H9 (cell line): ENCODE measurements at regions not wholly inside any gene's neighbourhood (a gene's known extent, or its start where the extent isn't known, plus 50 kb on each side); places are given as distances from the start of the nearest gene placed in this dataset.

Source experiments
- DNase-seq: peaks from one replicate; pipeline ENCODE4 v3.0.0-alpha.2; 2017
- H2AFZ ChIP-seq: one replicate; pipeline ENCODE4 v1.6.1; 2013; ENCODE audit warnings: mild to moderate bottlenecking, low read length, control low read depth, moderate library complexity
- H2AK5ac ChIP-seq: 2 replicates; pipeline ENCODE4 v1.6.1; 2013; ENCODE audit warnings: low read length, control low read depth, mixed read lengths; ENCODE audit not compliant: insufficient read length
- H2BK120ac ChIP-seq: one replicate; pipeline ENCODE4 v1.6.1; 2013; ENCODE audit warnings: low read depth, mild to moderate bottlenecking, low read length, control low read depth, inconsistent platforms; ENCODE audit not compliant: poor library complexity, severe bottlenecking
- H2BK12ac ChIP-seq: 2 replicates; pipeline ENCODE4 v1.6.1; 2013; ENCODE audit warnings: low read length, control low read depth, mixed read lengths, low read depth; ENCODE audit not compliant: insufficient read length
- H2BK15ac ChIP-seq: 2 replicates; pipeline ENCODE4 v1.6.1; 2013; ENCODE audit warnings: low read depth, low read length, control low read depth
- H2BK20ac ChIP-seq: one replicate; pipeline ENCODE4 v1.6.1; 2013; ENCODE audit warnings: low read depth, mild to moderate bottlenecking, low read length, control low read depth, inconsistent platforms; ENCODE audit not compliant: poor library complexity, severe bottlenecking
- H2BK5ac ChIP-seq: 2 replicates; pipeline ENCODE4 v1.6.1; 2013; ENCODE audit warnings: low read length, control low read depth, mixed read lengths; ENCODE audit not compliant: insufficient read length
- H3K14ac ChIP-seq: 2 replicates; pipeline ENCODE4 v1.6.1; 2013; ENCODE audit warnings: low read length, control low read depth; ENCODE audit not compliant: insufficient read depth
- H3K18ac ChIP-seq: 2 replicates; pipeline ENCODE4 v1.6.1; 2013; ENCODE audit warnings: low read depth, mild to moderate bottlenecking, mixed read lengths, low read length, control low read depth; ENCODE audit not compliant: insufficient read length
- H3K23ac ChIP-seq: 2 replicates; pipeline ENCODE4 v1.6.1; 2013; ENCODE audit warnings: low read length, control low read depth, mixed read lengths, low read depth; ENCODE audit not compliant: insufficient read length
- H3K23me2 ChIP-seq: 2 replicates; pipeline ENCODE4 v1.6.1; 2013; ENCODE audit warnings: low read depth, mild to moderate bottlenecking, mixed read lengths, low read length, control low read depth; ENCODE audit not compliant: insufficient read length, poor library complexity, severe bottlenecking
- H3K27ac ChIP-seq: 2 replicates; pipeline ENCODE4 v1.5.1; 2013; ENCODE audit warnings: low read length, control low read depth, mixed read lengths, low read depth; ENCODE audit not compliant: insufficient read length
- H3K27me3 ChIP-seq: 2 replicates; pipeline ENCODE4 v1.6.1; 2013; ENCODE audit warnings: low read length, control low read depth, inconsistent platforms; ENCODE audit not compliant: insufficient read depth
- H3K4ac ChIP-seq: 2 replicates; pipeline ENCODE4 v1.6.1; 2013; ENCODE audit warnings: low read depth, mild to moderate bottlenecking, control low read depth, inconsistent platforms, low read length, moderate library complexity
- H3K4me1 ChIP-seq: 2 replicates; pipeline ENCODE4 v1.6.1; 2013; ENCODE audit warnings: low read length, control low read depth, inconsistent platforms; ENCODE audit not compliant: insufficient read depth
- H3K4me2 ChIP-seq: 2 replicates; pipeline ENCODE4 v1.6.1; 2013; ENCODE audit warnings: low read length, control low read depth, mixed read lengths; ENCODE audit not compliant: insufficient read length, insufficient read depth
- H3K56ac ChIP-seq: 2 replicates; pipeline ENCODE4 v1.6.1; 2013; ENCODE audit warnings: low read depth, mild to moderate bottlenecking, mixed read lengths, low read length, control low read depth; ENCODE audit not compliant: insufficient read length
- H3K79me1 ChIP-seq: 2 replicates; pipeline ENCODE4 v1.6.1; 2013; ENCODE audit warnings: low read depth, mild to moderate bottlenecking, moderate library complexity, low read length, control low read depth, inconsistent platforms; ENCODE audit not compliant: insufficient read depth, poor library complexity, severe bottlenecking
- H3K79me2 ChIP-seq: 2 replicates; pipeline ENCODE4 v1.6.1; 2013; ENCODE audit warnings: low read length, control low read depth, inconsistent platforms; ENCODE audit not compliant: insufficient read depth
- H3K9ac ChIP-seq: 2 replicates; pipeline ENCODE4 v1.6.1; 2013; ENCODE audit warnings: low read length, control low read depth, mixed read lengths; ENCODE audit not compliant: insufficient read length; ENCODE audit errors: extremely low read depth
- H3K9me3 ChIP-seq: one replicate; pipeline ENCODE4 v1.6.1; 2013; ENCODE audit warnings: low read depth, low read length, inconsistent platforms; ENCODE audit not compliant: control insufficient read depth
- H3T11ph ChIP-seq: one replicate; pipeline ENCODE4 v1.6.1; 2013; ENCODE audit warnings: mild to moderate bottlenecking, low read length, control low read depth, inconsistent platforms
- H4K20me1 ChIP-seq: one replicate; pipeline ENCODE4 v1.6.1; 2013; ENCODE audit not compliant: control insufficient read depth, insufficient read length, insufficient read depth
- H4K5ac ChIP-seq: 2 replicates; pipeline ENCODE4 v1.6.1; 2013; ENCODE audit warnings: low read depth, mild to moderate bottlenecking, mixed read lengths, low read length, control low read depth; ENCODE audit not compliant: insufficient read length
- H4K8ac ChIP-seq: replicated peaks from 2 replicates; pipeline ENCODE4 v1.6.1; 2013; ENCODE audit warnings: low read length, control low read depth, mixed read lengths, low read depth; ENCODE audit not compliant: insufficient read length
- H4K91ac ChIP-seq: 2 replicates; pipeline ENCODE4 v1.6.1; 2013; ENCODE audit warnings: low read depth, mild to moderate bottlenecking, moderate library complexity, mixed read lengths, low read length, control low read depth; ENCODE audit not compliant: insufficient read length
- H3K27ac Mint-ChIP-seq, 3 experiments: 2 replicates in 2 of 3; 3 replicates in 1 of 3; pipeline ENCODE4 v1.8.0; 2020 to 2021; ENCODE audit warnings: mixed read lengths in 3 of 3, mild to moderate bottlenecking in 1 of 3, moderate library complexity in 1 of 3
- H3K27me3 Mint-ChIP-seq: 2 replicates; pipeline ENCODE4 v1.8.0; 2021; ENCODE audit warnings: low read depth, mild to moderate bottlenecking, moderate library complexity, mixed read lengths
- H3K36me3 Mint-ChIP-seq, 3 experiments: 2 replicates in 2 of 3; 3 replicates in 1 of 3; pipeline ENCODE4 v1.8.0; 2020 to 2021; ENCODE audit warnings: low read depth in 3 of 3, mixed read lengths in 3 of 3; ENCODE audit not compliant: insufficient read depth in 1 of 3
- H3K4me1 Mint-ChIP-seq, 2 experiments: 2 replicates each; pipeline ENCODE4 v1.8.0; 2020; ENCODE audit warnings: mixed read lengths in 2 of 2
- H3K4me3 Mint-ChIP-seq, 2 experiments: 2 replicates in 1 of 2; 3 replicates in 1 of 2; pipeline ENCODE4 v1.8.0; 2020 to 2021; ENCODE audit warnings: mild to moderate bottlenecking in 2 of 2, mixed read lengths in 2 of 2, moderate library complexity in 1 of 2
- H3K9me3 Mint-ChIP-seq, 2 experiments: 2 replicates in 1 of 2; 3 replicates in 1 of 2; pipeline ENCODE4 v1.8.0; 2020; ENCODE audit warnings: mild to moderate bottlenecking in 2 of 2, mixed read lengths in 2 of 2, moderate library complexity in 1 of 2
- WGBS: extraction: QIAGEN DNeasy Blood & Tissue Kit; methylation state at CpG from one replicate; pipeline ENCODE4 v1.1.7; 2013; ENCODE audit warnings: missing lambda C conversion rate, low lambda C conversion rate, mixed read lengths; ENCODE audit not compliant: insufficient read length; ENCODE audit errors: extremely low coverage; 5-methylcytosine and 5-hydroxymethylcytosine counted together
- TF ChIP-seq, protein P1 (sequence below): fragments of 200-600 bp; sonication (generic); conservative IDR thresholded peaks from 3 replicates; pipeline ENCODE4 v1.8.0; 2021; ENCODE audit warnings: antibody characterized with exemption, mild to moderate bottlenecking

DNA sequence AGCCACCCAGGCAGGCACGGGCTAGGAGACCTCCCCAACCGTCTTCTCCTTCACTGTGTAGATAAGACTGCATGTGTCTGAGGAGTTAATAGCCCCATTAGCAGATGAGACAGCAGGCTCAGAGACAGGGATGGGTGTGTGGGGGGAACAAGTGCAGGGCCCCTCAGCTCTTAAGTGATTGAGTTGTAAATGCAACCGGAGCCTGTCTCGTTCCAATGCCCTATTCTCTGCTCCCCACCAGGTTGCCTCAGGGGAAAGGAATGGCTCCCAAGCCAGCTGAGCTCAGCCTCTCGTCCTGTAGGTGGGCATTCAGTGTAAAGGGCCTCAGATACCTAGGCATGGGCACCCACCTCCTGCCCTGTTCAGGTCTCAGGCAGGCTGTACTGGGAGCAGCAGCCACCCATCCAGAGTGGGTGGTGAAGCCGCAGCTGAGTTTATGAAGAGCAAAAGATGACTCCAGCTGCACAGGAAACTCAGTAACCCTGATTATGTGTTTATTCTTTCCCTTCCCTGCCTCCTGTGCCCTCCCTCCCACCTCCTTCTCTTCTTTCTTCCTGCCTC, 87.3 kb downstream of the PJA1 start:
- Histone ChIP-seq H3K9ac (no peak overlapping the region), H3K9me3 (no peaks in the 10 kb centered on the region), H3K4me1 (no peaks in the 10 kb centered on the region), H3K4ac (no peak overlapping the region), H3T11ph (no peak overlapping the region), H2AK5ac (no peak overlapping the region), H3K14ac (no peak overlapping the region), H3K23ac (no peak overlapping the region), H3K27me3 (no peaks in the 10 kb centered on the region), H2BK20ac (no peak overlapping the region), H2BK120ac (no peak overlapping the region), H4K8ac (no peak overlapping the region), H3K79me1 (no peaks in the 10 kb centered on the region), H2BK15ac (no peak overlapping the region), H3K4me2 (no peak overlapping the region), H4K20me1 (no peaks in the 10 kb centered on the region), H2BK12ac (no peak overlapping the region), H4K5ac (no peak overlapping the region), H3K27ac (no peak overlapping the region), H3K56ac (no peak overlapping the region), H3K23me2 (no peaks in the 10 kb centered on the region), H3K18ac (no peak overlapping the region), H4K91ac (no peak overlapping the region), H2BK5ac (no peak overlapping the region), H2AFZ (no peak overlapping the region), H3K79me2 (no peaks in the 10 kb centered on the region)
- Mint-ChIP-seq H3K27me3 (peaks cover 28% of the 10 kb centered on the region), H3K9me3 (peaks cover 52 to 69% of the 10 kb centered on the region in 2 experiments), H3K4me1 (peaks cover 5 to 26% of the 10 kb centered on the region in 2 experiments), H3K36me3 (peaks cover 0 to 1% (median 0%) of the 10 kb centered on the region in 3 experiments; a peak in 1 of 7 replicates), H3K4me3 (no peak overlapping the region), H3K27ac (no peak overlapping the region)
- DNase-seq: no peak
- WGBS: no CpG with 5 or more reads among the region's 6 CpGs
- TF ChIP-seq, protein P1, sequence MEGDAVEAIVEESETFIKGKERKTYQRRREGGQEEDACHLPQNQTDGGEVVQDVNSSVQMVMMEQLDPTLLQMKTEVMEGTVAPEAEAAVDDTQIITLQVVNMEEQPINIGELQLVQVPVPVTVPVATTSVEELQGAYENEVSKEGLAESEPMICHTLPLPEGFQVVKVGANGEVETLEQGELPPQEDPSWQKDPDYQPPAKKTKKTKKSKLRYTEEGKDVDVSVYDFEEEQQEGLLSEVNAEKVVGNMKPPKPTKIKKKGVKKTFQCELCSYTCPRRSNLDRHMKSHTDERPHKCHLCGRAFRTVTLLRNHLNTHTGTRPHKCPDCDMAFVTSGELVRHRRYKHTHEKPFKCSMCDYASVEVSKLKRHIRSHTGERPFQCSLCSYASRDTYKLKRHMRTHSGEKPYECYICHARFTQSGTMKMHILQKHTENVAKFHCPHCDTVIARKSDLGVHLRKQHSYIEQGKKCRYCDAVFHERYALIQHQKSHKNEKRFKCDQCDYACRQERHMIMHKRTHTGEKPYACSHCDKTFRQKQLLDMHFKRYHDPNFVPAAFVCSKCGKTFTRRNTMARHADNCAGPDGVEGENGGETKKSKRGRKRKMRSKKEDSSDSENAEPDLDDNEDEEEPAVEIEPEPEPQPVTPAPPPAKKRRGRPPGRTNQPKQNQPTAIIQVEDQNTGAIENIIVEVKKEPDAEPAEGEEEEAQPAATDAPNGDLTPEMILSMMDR: no peak
